ACC112 (cell line): ENCODE measurements at regions not wholly inside any gene's neighbourhood (a gene's known extent, or its start where the extent isn't known, plus 50 kb on each side); places are given as distances from the start of the nearest gene placed in this dataset.
"Not testable (repeated sequence)": the region's sequence is repeated elsewhere in the genome, so short reads cannot be mapped to it uniquely, and the experiment has no call there.

Experiments
- H2AFZ ChIP-seq: fragments of 200-600 bp; sonication (generic); one replicate; pipeline ENCODE4 v1.6.0; 2017; ENCODE audit warnings: antibody characterized with exemption, low read length; ENCODE audit not compliant: unreplicated experiment
- H3K27ac ChIP-seq: fragments of 200-600 bp; sonication (generic); 2 replicates; pipeline ENCODE4 v1.5.1; 2014; ENCODE audit warnings: low read depth, mild to moderate bottlenecking, antibody characterized with exemption, low read length, moderate library complexity
- H3K27me3 ChIP-seq: fragments of 200-600 bp; sonication (generic); 2 replicates; pipeline ENCODE4 v1.6.1; 2014; ENCODE audit warnings: mild to moderate bottlenecking, antibody characterized with exemption, low read length, moderate library complexity, mixed read lengths; ENCODE audit not compliant: insufficient read depth
- H3K36me3 ChIP-seq: fragments of 200-600 bp; sonication (generic); 2 replicates; pipeline ENCODE4 v1.6.1; 2016; ENCODE audit warnings: mild to moderate bottlenecking, antibody characterized with exemption, low read length, moderate library complexity, mixed read lengths; ENCODE audit not compliant: insufficient read depth
- H3K4me1 ChIP-seq: fragments of 200-600 bp; sonication (generic); one replicate; pipeline ENCODE4 v1.6.1; 2016; ENCODE audit warnings: low read length, mixed read lengths; ENCODE audit not compliant: insufficient read depth, unreplicated experiment, control insufficient read depth
- H3K4me3 ChIP-seq: fragments of 200-600 bp; sonication (generic); 2 replicates; pipeline ENCODE4 v1.5.1; 2014; ENCODE audit warnings: mild to moderate bottlenecking, low read depth, low read length
- H3K79me2 ChIP-seq: fragments of 200-600 bp; sonication (generic); one replicate; pipeline ENCODE4 v1.6.0; 2016; ENCODE audit warnings: low read length; ENCODE audit not compliant: control insufficient read depth, unreplicated experiment, insufficient read depth

DNA sequence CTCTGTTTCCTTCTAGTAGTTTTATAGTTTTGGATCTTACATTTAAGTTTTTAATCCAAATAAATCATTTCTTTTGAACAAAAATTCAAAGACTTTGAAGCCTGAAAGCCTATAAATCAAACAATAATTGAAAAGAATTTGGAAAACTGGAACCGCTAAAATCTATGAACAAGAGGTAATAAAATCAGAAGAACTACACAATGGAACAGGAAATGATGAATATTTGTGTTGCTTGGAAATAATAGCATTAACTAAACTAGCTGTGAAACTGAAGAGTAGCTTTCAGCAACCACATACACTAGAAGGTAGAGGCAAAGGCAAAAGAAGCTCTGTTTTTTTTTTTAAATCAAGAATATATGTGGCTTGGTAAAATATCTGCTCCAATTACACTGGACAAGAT, 147.9 kb upstream of the ABI3BP start:
- Histone ChIP-seq H3K27ac (no peak overlapping the region), H3K4me3 (no peak overlapping the region), H3K27me3 (no peaks in the 10 kb centered on the region), H2AFZ (no peak overlapping the region), H3K79me2 (no peaks in the 10 kb centered on the region), H3K36me3 (no peaks in the 10 kb centered on the region), H3K4me1 (no peaks in the 10 kb centered on the region)

- Histone ChIP-seq H3K27me3 (no peaks in the 10 kb centered on the region), H3K4me1 (peaks cover 1% of the 10 kb centered on the region), H3K27ac (no peak overlapping the region), H3K36me3 (no peaks in the 10 kb centered on the region), H3K79me2 (no peaks in the 10 kb centered on the region), H2AFZ (no peak overlapping the region), H3K4me3 (no peak overlapping the region)
Observed at GRCh38 chr3:101138817-101139216, 145.6 kb upstream of the ABI3BP start.

GRCh38 chr3:101134331-101134730, 141.1 kb upstream of the ABI3BP start:
- no peaks in the 10 kb centered on the region for H3K36me3 ChIP-seq
- peaks cover 6% of the 10 kb centered on the region for H3K4me1 ChIP-seq
- no peak overlapping the region for H3K4me3 ChIP-seq
- peak overlapping the region; percentile 99 for H2AFZ ChIP-seq
- H3K79me2 ChIP-seq, result no peaks in the 10 kb centered on the region
- H3K27me3 ChIP-seq, result no peaks in the 10 kb centered on the region
- H3K27ac ChIP-seq, result no peak overlapping the region

GRCh38 chr3:101133652-101134051, 140.4 kb upstream of the ABI3BP start:
- Histone ChIP-seq H3K27ac (no peak overlapping the region), H2AFZ (peak overlapping the region; percentile 99), H3K36me3 (no peaks in the 10 kb centered on the region), H3K79me2 (no peaks in the 10 kb centered on the region), H3K4me3 (peak overlapping the region; percentile 63), H3K4me1 (peaks cover 6% of the 10 kb centered on the region), H3K27me3 (no peaks in the 10 kb centered on the region)

- H3K4me1 ChIP-seq, H3K27me3 ChIP-seq, H3K36me3 ChIP-seq, H3K79me2 ChIP-seq, H3K27ac ChIP-seq: not testable (repeated sequence)
- Histone ChIP-seq H2AFZ (peak overlapping the region; percentile 99), H3K4me3 (peak overlapping the region; percentile 63; the same call in 1 of the 2 replicates)
Observed at GRCh38 chr3:101133197-101133596, 140.0 kb upstream of the ABI3BP start.

DNA sequence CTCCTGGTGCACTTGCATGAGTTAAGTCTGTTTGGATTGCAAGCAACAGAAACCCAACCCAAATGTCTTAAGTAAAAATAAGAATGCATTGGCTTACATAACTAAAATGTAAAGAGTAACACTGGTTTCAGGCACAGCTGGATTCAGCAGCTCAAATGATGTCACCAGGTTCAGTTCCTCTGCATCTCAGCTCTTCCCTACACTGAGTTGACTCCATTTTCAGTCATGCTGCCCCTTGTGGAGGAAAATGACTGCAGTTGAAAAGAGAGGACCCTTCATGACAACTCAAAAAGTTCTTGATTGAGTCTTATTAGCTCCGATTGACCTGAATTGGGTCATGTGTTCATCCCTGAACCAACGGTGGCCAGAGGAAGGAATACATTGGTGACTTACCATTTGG, 138.5 kb upstream of the ABI3BP start:
- Histone ChIP-seq H3K4me3 (no peak overlapping the region), H2AFZ (no peak overlapping the region), H3K4me1 (peaks cover 6% of the 10 kb centered on the region), H3K79me2 (no peaks in the 10 kb centered on the region), H3K36me3 (no peaks in the 10 kb centered on the region), H3K27ac (no peak overlapping the region), H3K27me3 (no peaks in the 10 kb centered on the region)

DNA sequence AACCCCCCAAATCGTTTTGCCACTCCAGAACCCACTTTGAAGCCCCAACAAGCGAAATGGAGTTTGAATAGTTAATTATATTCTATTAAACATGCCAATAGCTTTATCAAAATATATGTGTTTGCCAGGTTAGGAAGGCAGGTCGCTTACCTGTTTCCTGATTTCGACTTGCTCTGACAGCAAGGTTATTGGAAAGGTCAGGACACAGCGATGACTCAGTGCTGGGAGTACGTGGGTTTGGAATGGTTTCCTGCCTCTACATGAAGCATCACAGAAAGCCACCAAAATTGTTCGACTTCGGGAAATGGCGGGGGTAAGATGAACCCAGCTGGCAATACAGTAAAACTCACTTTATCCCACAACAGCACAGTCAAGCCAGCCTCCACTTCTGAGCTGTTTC, 135.6 kb upstream of the ABI3BP start:
- H3K4me1 ChIP-seq, result peaks cover 4% of the 10 kb centered on the region

DNA sequence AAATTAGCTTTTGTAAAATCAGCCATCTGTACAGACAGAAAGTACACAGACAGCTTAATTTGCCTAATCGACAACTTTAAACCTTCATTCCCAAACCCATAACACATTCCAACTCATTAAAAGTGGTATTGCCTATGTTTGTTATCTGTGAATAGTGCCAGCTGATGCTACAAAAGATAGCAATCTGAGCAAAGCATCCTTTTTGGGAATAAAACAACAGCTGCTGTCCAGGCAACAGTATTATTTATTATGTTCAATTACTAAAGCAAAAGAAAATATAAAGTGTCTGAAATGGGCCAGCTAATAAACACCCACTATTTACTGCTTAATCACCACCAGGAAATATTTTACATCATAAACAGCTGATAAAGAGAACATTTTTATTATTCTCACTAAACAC, 134.8 kb upstream of the ABI3BP start:
- Histone ChIP-seq H2AFZ (no peak overlapping the region), H3K27me3 (no peaks in the 10 kb centered on the region), H3K27ac (no peak overlapping the region)

More for the DNA sequence above, 135.6 kb upstream of the ABI3BP start:
- H3K79me2 ChIP-seq, result no peaks in the 10 kb centered on the region
- no peaks in the 10 kb centered on the region for H3K36me3 ChIP-seq
- H3K27me3 ChIP-seq, result no peaks in the 10 kb centered on the region
- H3K27ac ChIP-seq, result no peak overlapping the region
- H2AFZ ChIP-seq, result no peak overlapping the region
- no peak overlapping the region for H3K4me3 ChIP-seq

DNA sequence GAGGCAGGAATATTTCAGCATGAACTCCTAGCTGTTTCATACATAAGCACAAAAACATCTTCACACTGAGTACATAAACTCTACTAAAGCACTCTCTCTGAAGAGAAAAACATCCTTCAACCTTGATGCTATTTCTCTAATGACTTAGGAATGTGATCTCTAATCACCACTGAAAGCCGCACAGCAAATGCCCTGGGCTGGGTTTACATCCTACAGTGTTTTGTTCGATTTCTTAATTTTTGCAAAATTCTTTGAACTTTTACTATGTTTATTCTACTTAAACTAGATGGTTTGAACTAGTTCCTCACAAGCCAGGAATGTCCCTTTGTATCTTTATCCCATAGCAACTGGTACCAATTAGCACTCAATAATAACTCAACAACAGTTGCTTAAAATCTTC, 130.9 kb upstream of the ABI3BP start:
- Histone ChIP-seq H3K4me1 (peaks cover 7% of the 10 kb centered on the region), H3K4me3 (no peak overlapping the region), H3K79me2 (no peaks in the 10 kb centered on the region), H3K27ac (no peak overlapping the region), H3K36me3 (no peaks in the 10 kb centered on the region), H2AFZ (no peak overlapping the region), H3K27me3 (no peaks in the 10 kb centered on the region)

More for the DNA sequence above, 134.8 kb upstream of the ABI3BP start:
- H3K36me3 ChIP-seq, result no peaks in the 10 kb centered on the region
- H3K4me3 ChIP-seq, result no peak overlapping the region
- no peaks in the 10 kb centered on the region for H3K4me1 ChIP-seq
- H3K79me2 ChIP-seq, result no peaks in the 10 kb centered on the region

- H3K4me1 ChIP-seq, result peaks cover 7% of the 10 kb centered on the region
- H3K27me3 ChIP-seq, result no peaks in the 10 kb centered on the region
- H3K27ac ChIP-seq, result no peak overlapping the region
- H3K79me2 ChIP-seq, result no peaks in the 10 kb centered on the region
- no peaks in the 10 kb centered on the region for H3K36me3 ChIP-seq
- no peak overlapping the region for H2AFZ ChIP-seq
- no peak overlapping the region for H3K4me3 ChIP-seq
Observed at GRCh38 chr3:101123081-101123480, 129.9 kb upstream of the ABI3BP start.

DNA sequence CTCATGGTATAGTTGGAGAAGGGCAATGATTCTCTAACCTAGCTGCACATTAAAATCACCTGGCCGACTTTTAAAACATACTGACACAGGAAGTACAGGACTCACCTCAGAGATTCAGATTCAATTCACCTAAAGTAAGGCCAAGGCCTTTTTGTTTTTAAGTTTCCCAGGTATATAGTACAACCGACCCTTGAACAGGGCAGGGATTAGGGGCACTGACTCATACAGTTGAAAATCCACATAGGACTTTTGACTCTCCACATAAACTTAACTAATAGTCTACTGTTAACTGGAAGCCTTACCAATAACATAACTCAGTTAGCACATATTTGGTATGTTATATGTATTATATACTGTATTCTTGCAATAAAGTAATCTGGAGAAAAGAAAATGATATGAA, 129.5 kb upstream of the ABI3BP start:
- H2AFZ ChIP-seq, result no peak overlapping the region
- H3K79me2 ChIP-seq, result no peaks in the 10 kb centered on the region
- H3K4me3 ChIP-seq, result no peak overlapping the region
- peaks cover 7% of the 10 kb centered on the region for H3K4me1 ChIP-seq
- H3K36me3 ChIP-seq, result no peaks in the 10 kb centered on the region
- H3K27me3 ChIP-seq, result no peaks in the 10 kb centered on the region
- no peak overlapping the region for H3K27ac ChIP-seq
